ENCODE measurements at regions not wholly inside any gene's neighbourhood (a gene's known extent, or its start where the extent isn't known, plus 50 kb on each side); places are given as distances from the start of the nearest gene placed in this dataset. TPM values are rescaled to one million over a fixed set of nuclear protein-coding genes. Genes with fewer than 3 reads are reported as not detected.

Small RNA genes lying in the stretch of these regions (microRNA-seq; reads per million reads assigned to microRNA genes)
- gene MIR1265 (not detected), gene MIR4293 (not detected)
